HAP-1 (cell line): ENCODE measurements at regions not wholly inside any gene's neighbourhood (a gene's known extent, or its start where the extent isn't known, plus 50 kb on each side); places are given as distances from the start of the nearest gene placed in this dataset.
"Not testable (repeated sequence)": the region's sequence is repeated elsewhere in the genome, so short reads cannot be mapped to it uniquely, and the experiment has no call there.

Experiments used
- DNase-seq, 2 experiments: peaks; one replicate each; pipeline ENCODE4 v3.0.0-alpha.2; 2016 to 2020; ENCODE audit warnings: low spot score in 2 of 2
- H3K27me3 ChIP-seq: fragments of 250-450 bp; sonication (Bioruptor Pico); 2 replicates; pipeline ENCODE4 v1.5.1; 2020; ENCODE audit warnings: low read depth, mild to moderate bottlenecking, moderate library complexity
- H3K36me3 ChIP-seq: fragments of 250-450 bp; sonication (Bioruptor Pico); replicated peaks from 2 replicates; pipeline ENCODE4 v1.5.1; 2020; ENCODE audit warnings: mild to moderate bottlenecking
- H3K4me1 ChIP-seq: fragments of 250-450 bp; sonication (Bioruptor Pico); 2 replicates; pipeline ENCODE4 v1.5.1; 2020; ENCODE audit warnings: mild to moderate bottlenecking
- H3K4me3 ChIP-seq: fragments of 250-450 bp; sonication (Bioruptor Pico); 2 replicates; pipeline ENCODE4 v1.5.1; 2020; ENCODE audit warnings: mild to moderate bottlenecking, moderate library complexity
- H3K9me3 ChIP-seq: fragments of 250-450 bp; sonication (Bioruptor Pico); 2 replicates; pipeline ENCODE4 v1.5.1; 2020; ENCODE audit warnings: mild to moderate bottlenecking, moderate library complexity
- in situ Hi-C: fragments of 300-500 bp; cut with MboI; formaldehyde crosslinking; loops from 3 replicates; pipeline ENCODE4 v1.14.3; 2020; ENCODE audit warnings: low sequenced_read_pairs, inconsistent platforms, mixed read lengths

DNA sequence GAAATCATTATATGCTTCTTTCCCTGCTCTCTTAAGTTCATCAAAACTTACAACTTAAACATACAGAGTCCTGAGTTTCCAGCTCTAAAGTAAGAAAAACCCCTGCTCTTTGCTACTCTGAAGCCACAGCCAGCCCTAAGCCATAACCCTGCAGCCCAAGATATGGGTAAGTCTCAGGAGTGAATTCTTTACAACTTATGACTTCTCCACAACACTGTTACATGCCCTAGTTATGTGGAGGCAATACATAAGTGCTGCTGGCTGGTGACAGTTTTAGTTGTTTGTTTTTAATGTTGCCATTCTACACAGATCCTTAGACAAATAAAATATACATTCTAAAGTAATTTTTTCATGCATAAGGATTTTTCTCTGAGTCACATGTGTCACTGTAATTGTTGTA, 100.2 kb downstream of the FBXO8 start:
- in situ Hi-C loops, result no loop called here
- DNase-seq, result no peak
- Histone ChIP-seq H3K36me3 (no peaks in the 10 kb centered on the region), H3K9me3 (no peaks in the 10 kb centered on the region), H3K4me3 (no peak overlapping the region), H3K4me1 (no peaks in the 10 kb centered on the region), H3K27me3 (peaks cover 11% of the 10 kb centered on the region; the same call in 1 of the 2 replicates)

DNA sequence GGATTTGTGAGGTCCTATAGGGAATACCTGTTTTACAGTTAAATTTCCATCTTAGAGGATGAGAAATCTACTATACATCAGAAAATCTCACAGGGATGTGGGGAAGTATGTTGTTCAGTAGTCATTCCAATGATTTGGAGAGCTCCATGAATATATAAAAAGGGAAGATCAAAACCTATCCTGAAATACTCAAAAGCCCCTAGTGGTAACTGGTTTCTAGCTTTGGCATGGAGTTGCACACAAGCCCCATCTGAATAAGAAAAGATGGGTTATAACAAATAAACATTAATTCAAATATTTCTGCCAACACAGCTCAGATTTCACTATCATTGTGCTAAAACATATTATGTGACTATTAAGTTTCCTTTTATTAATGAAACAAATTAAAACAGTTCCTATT, 101.6 kb downstream of the FBXO8 start:
- in situ Hi-C loops, result no loop called here
- Histone ChIP-seq H3K4me3 (no peak overlapping the region), H3K27me3 (peaks cover 14% of the 10 kb centered on the region), H3K9me3 (no peaks in the 10 kb centered on the region), H3K4me1 (no peaks in the 10 kb centered on the region), H3K36me3 (no peaks in the 10 kb centered on the region)
- no peak for DNase-seq

- H3K9me3 ChIP-seq, result no peaks in the 10 kb centered on the region
- H3K4me1 ChIP-seq, result no peaks in the 10 kb centered on the region
- no peaks in the 10 kb centered on the region for H3K36me3 ChIP-seq
- DNase-seq, result no peak
- in situ Hi-C loops, result no loop called here
- no peak overlapping the region for H3K4me3 ChIP-seq
- peaks cover 11% of the 10 kb centered on the region for H3K27me3 ChIP-seq
Observed at GRCh38 chr4:174177536-174177935, 105.9 kb downstream of the FBXO8 start.

DNA sequence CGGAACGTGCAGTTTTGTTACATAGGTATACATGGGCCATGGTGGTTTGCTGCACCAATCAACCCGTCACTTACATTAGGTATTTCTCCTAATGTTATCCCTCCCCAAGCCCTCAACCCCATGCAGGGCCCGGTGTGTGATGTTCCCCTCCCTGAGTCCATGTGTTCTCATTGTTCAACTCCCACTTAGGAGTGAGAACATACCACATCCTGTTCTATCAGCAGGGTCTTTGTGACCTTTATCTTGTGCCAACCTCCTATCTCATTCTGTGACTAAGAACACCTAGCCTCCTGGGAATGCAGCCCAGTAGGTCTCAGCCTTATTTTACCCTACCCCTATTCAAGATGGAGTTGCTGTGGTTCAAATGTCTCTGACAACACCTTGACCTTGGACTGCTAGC, 107.6 kb downstream of the FBXO8 start:
- in situ Hi-C loops, H3K36me3 ChIP-seq, DNase-seq, H3K4me1 ChIP-seq, H3K9me3 ChIP-seq, H3K4me3 ChIP-seq: not testable (repeated sequence)
- peaks cover 11% of the 10 kb centered on the region for H3K27me3 ChIP-seq

GRCh38 chr4:174173360-174173759, 110.1 kb downstream of the FBXO8 start:
- Histone ChIP-seq H3K4me3 (no peak overlapping the region), H3K27me3 (peaks cover 5% of the 10 kb centered on the region; the same call in 1 of the 2 replicates), H3K4me1 (no peaks in the 10 kb centered on the region), H3K9me3 (no peaks in the 10 kb centered on the region), H3K36me3 (no peaks in the 10 kb centered on the region)
- in situ Hi-C loops, result no loop called here
- no peak for DNase-seq

DNA sequence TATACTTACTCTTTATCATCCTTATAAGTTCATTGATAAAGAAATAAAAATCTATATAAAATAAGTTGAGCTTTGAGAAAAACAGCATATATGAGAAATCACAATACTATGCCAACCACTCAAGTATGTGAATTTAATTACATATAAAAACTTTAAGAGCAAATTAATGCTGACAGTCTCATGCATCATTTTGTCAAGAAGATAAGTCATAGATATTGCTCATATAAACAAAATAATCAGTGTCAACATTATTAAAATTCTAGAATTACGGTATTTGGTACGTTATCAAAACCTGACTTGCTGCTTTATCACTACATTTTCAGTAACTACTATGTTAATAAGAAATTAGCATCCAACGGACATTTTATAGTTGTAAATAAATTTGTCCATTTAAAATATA, 111.2 kb downstream of the FBXO8 start:
- Histone ChIP-seq H3K36me3 (no peaks in the 10 kb centered on the region), H3K4me1 (no peaks in the 10 kb centered on the region), H3K9me3 (no peaks in the 10 kb centered on the region), H3K4me3 (no peak overlapping the region), H3K27me3 (peaks cover 5% of the 10 kb centered on the region; the same call in 1 of the 2 replicates)
- in situ Hi-C loops, result no loop called here
- no peak for DNase-seq

DNA sequence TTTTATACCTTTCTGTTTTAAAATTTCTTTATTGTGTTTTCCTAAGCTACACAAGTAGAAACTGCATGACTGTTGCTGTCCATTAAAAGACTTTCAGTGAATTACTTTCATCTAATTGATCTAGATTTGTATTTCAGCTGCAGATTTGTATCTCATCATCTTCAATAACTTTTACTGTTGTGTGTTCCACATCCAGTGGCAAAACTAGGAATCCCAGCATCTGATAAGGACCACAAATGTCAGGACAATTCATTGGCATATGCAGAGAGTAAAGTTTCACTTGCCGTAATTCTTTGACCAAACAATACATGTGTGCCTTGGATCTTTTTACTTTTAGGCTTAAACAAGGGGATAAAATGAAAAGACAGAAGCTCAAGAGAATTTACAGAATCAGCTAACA, 112.6 kb downstream of the FBXO8 start:
- Histone ChIP-seq H3K36me3 (no peaks in the 10 kb centered on the region), H3K9me3 (no peaks in the 10 kb centered on the region), H3K4me1 (no peaks in the 10 kb centered on the region), H3K4me3 (no peak overlapping the region), H3K27me3 (no peaks in the 10 kb centered on the region; the same call in 1 of the 2 replicates)
- no peak for DNase-seq
- in situ Hi-C loops, result no loop called here

- in situ Hi-C loops, result no loop called here
Observed at GRCh38 chr4:174170091-174170490, 113.4 kb downstream of the FBXO8 start.

GRCh38 chr4:174157106-174157607, 126.3 kb downstream of the FBXO8 start:
- H3K36me3 ChIP-seq, result no peaks in the 10 kb centered on the region
- H3K27me3 ChIP-seq, result peaks cover 10% of the 10 kb centered on the region
- H3K9me3 ChIP-seq, result no peaks in the 10 kb centered on the region
- in situ Hi-C loops, result no loop called here
- H3K4me1 ChIP-seq, result no peaks in the 10 kb centered on the region
- H3K4me3 ChIP-seq, result no peak overlapping the region
- DNase-seq, result no peak

More at GRCh38 chr4:174170091-174170490, 113.4 kb downstream of the FBXO8 start:
- H3K36me3 ChIP-seq, result no peaks in the 10 kb centered on the region
- peaks cover 3% of the 10 kb centered on the region; the same call in 1 of the 2 replicates for H3K27me3 ChIP-seq
- H3K4me1 ChIP-seq, result no peaks in the 10 kb centered on the region
- H3K9me3 ChIP-seq, result no peaks in the 10 kb centered on the region
- no peak overlapping the region for H3K4me3 ChIP-seq
- no peak for DNase-seq

DNA sequence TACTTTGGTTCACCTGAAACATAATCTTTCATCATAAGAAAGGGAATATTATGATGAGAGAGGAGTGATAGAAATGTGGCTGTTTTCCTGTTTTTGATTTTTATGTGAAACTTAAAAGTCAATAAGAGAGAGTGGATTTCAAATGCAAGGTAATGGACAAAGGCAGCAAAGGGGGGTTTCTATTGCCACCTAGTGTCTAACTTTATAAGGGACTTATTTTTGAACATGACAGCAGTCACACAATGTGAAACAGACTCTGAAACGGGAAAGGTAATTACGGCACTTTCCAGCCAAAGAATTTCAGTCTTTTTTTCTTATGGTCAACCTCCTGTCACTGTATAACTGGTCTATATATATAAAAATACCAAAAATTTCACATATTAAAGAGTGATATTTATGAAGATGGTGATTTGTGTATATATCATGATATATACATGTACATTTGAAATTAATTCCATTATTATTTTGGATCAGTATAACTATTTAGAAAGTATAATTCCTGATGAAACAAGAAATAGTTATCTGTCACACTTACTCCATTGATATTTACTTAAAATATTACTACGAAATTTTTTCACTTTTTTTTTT, 127.1 kb downstream of the FBXO8 start:
- in situ Hi-C loops, result no loop called here
- peak; percentile 10 to 59 for DNase-seq
- no peaks in the 10 kb centered on the region for H3K9me3 ChIP-seq

DNA sequence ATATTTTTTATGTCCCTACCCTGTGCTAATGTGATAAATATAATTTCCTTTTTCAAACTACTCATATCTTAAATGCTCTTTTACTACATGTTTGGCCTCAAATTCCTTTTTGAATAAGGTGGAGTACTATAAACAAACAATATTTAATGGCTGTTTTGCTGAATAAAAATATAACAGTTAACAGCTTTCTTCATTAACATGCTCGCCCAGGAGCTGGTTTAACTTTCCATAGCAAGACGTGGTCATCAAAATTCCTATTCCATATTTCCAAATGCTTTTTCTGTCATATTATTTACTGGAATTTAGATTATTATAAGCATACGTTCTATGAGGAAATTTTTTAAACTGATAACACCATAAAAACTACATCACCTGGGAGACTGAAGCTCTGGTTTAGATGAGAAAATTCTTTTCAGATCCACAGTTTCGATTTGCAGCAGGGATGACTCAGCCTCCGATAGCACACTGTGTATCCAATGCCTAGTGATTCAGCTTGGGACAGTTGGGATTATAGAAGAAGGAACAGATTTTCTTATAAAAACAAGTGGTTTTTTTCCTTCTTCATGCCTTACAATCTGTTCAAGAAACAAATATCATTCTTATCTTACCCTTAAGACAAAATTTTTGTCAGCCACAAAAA, 129.1 kb downstream of the FBXO8 start:
- H3K36me3 ChIP-seq, result no peaks in the 10 kb centered on the region
- in situ Hi-C loops, result no loop called here
- H3K9me3 ChIP-seq, result no peaks in the 10 kb centered on the region
- no peak overlapping the region for H3K4me3 ChIP-seq
- peaks cover 13% of the 10 kb centered on the region for H3K27me3 ChIP-seq
- no peaks in the 10 kb centered on the region for H3K4me1 ChIP-seq
- DNase-seq, result no peak

More for the DNA sequence above, 127.1 kb downstream of the FBXO8 start:
- H3K27me3 ChIP-seq, result peaks cover 9% of the 10 kb centered on the region
- H3K36me3 ChIP-seq, result no peaks in the 10 kb centered on the region
- no peak overlapping the region for H3K4me3 ChIP-seq
- H3K4me1 ChIP-seq, result no peaks in the 10 kb centered on the region

DNA sequence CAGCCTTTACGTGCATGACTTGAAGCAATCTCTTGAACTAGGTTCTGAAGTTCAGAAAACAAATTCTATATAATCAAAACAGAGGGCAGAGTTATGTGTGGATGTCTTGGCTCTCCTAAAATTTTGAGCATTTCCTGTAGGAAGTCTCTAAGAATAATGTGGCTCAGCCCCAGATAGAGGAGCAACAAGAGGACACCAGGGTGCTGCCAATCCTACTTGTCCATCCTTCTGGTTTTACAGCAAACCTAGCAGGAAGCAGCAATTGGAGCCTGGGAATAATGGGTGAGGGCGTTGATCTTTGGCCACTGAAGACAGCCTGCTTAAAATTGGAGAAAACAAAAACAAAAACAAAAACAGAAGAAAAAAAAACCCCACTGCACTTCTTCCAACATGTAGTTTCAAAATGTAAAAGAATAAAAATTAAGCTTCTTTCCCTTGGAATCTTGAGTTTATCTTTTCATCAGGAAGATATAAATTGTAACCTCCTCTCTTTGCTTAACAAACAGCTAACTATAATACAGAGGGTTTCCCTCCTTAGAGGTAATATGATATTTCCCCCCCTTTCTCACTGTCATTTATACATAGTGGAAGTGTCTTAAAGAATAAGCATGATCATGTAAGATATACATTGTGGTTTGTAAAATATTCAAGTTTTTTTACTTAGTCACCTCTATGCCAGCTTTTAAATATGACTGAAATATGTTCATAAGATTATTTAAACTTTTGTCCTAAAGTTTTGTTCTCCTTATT, 130.6 kb downstream of the FBXO8 start:
- DNase-seq, result no peak
- H3K9me3 ChIP-seq, result no peaks in the 10 kb centered on the region
- H3K36me3 ChIP-seq, result no peaks in the 10 kb centered on the region
- H3K4me3 ChIP-seq, result no peak overlapping the region
- no peaks in the 10 kb centered on the region for H3K4me1 ChIP-seq
- H3K27me3 ChIP-seq, result peaks cover 15% of the 10 kb centered on the region
- in situ Hi-C loops, result no loop called here

DNA sequence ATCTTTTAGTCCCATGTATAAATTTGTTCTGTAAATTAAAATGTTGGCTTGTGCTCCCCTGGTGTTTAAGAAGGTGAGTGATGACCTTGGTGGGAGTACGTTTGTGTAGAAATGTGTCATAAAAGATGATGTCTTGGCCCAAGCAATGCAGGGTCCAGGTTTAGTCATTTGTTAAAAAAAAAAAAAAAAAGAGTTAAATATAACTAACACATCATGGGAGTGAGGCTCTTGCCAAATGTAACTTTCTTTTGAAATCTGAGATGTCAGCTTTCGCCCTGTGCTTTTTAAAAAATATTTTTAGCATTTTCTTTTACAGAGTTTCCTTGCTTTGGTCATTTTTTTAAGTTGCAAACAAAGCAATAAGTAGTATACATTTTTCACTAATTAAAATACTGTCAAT, 135.6 kb downstream of the FBXO8 start:
- DNase-seq, result no peak
- H3K36me3 ChIP-seq, result no peaks in the 10 kb centered on the region
- H3K9me3 ChIP-seq, result no peaks in the 10 kb centered on the region
- in situ Hi-C loops, result no loop called here
- H3K4me3 ChIP-seq, result no peak overlapping the region
- H3K27me3 ChIP-seq, result peaks cover 19% of the 10 kb centered on the region
- no peaks in the 10 kb centered on the region for H3K4me1 ChIP-seq

- Histone ChIP-seq H3K4me1 (no peaks in the 10 kb centered on the region), H3K4me3 (no peak overlapping the region), H3K27me3 (peaks cover 10% of the 10 kb centered on the region; the same call in 1 of the 2 replicates), H3K36me3 (no peaks in the 10 kb centered on the region), H3K9me3 (no peaks in the 10 kb centered on the region)
- no peak for DNase-seq
- in situ Hi-C loops, result no loop called here
Observed at GRCh38 chr4:174144106-174144505, 139.4 kb downstream of the FBXO8 start.
